HepG2 (cell line): ENCODE measurements at regions not wholly inside any gene's neighbourhood (a gene's known extent, or its start where the extent isn't known, plus 50 kb on each side); places are given as distances from the start of the nearest gene placed in this dataset.

Source experiments
- ATAC-seq: fragments of 200-7000 bp; cut with Tn5 transposase; 3 replicates; pipeline ENCODE4 v1.9.1; 2020; ENCODE audit warnings: mild to moderate bottlenecking, moderate library complexity
- BruUV-seq: library from RNA; stranded (reverse); fragments of 400-500 nt; replicated peaks from 2 replicates; lab custom pipeline; 2021; lab: Mats Ljungman, UMichigan
- CTCF ChIA-PET: fragments of 300-600 bp; formaldehyde crosslinking; extraction: SDS; loops from one replicate; lab custom pipeline; 2021; ENCODE audit warnings: low total read pairs, inconsistent platforms, low intra/inter-chr PET ratio; lab: Yijun Ruan, JAX
- POLR2A ChIA-PET: fragments of 350-600 bp; sonication (Branson Sonifier 250); formaldehyde crosslinking; loops from one replicate; lab custom pipeline; 2020; ENCODE audit warnings: antibody characterized with exemption, inconsistent platforms; lab: Yijun Ruan, JAX
- DNase-seq: peaks from one replicate; pipeline ENCODE4 v3.0.0-alpha.2; 2015; ENCODE audit warnings: low spot score
- FAIRE-seq: peaks from 3 replicates; lab custom pipeline; 2011; peaks lifted over from hg19 to GRCh38; lab: Jason Lieb, UNC
- H2AFZ ChIP-seq: one replicate; pipeline ENCODE4 v1.6.1; 2011; ENCODE audit warnings: low read length, inconsistent platforms
- H3K27ac ChIP-seq: fragments of 300-600 bp; 3 replicates; pipeline ENCODE4 v1.8.0; 2011; ENCODE audit warnings: mixed run types, mild to moderate bottlenecking, mixed read lengths, low read length, inconsistent platforms; ENCODE audit not compliant: insufficient read depth; ENCODE audit errors: extremely low read length
- H3K27me3 ChIP-seq, 2 experiments: fragments of 200-600 bp in 1 of 2; 2 replicates in 1 of 2; 3 replicates in 1 of 2; pipeline versions ENCODE4 v1.6.0 to v1.8.0; 2011; ENCODE audit warnings: low read length in 2 of 2, mild to moderate bottlenecking in 2 of 2, moderate library complexity in 2 of 2, inconsistent platforms in 1 of 2; ENCODE audit not compliant: insufficient read depth in 2 of 2, control insufficient read depth in 1 of 2
- H3K36me3 ChIP-seq, 2 experiments: fragments of 200-600 bp in 1 of 2; replicated peaks in 1 of 2; 2 replicates in 1 of 2; 3 replicates in 1 of 2; pipeline versions ENCODE4 v1.5.1 to v1.8.0; 2011; ENCODE audit warnings: low read length in 2 of 2, inconsistent platforms in 1 of 2; ENCODE audit not compliant: insufficient read depth in 2 of 2, control insufficient read depth in 1 of 2
- H3K4me1 ChIP-seq: 2 replicates; pipeline ENCODE4 v1.5.1; 2012; ENCODE audit warnings: low read length, inconsistent platforms; ENCODE audit not compliant: insufficient read depth
- H3K4me2 ChIP-seq: 2 replicates; pipeline ENCODE4 v1.6.0; 2011; ENCODE audit warnings: low read depth, low read length, inconsistent platforms
- H3K4me3 ChIP-seq, 3 experiments: fragments of 200-600 bp in 1 of 3; sonication (generic), shearing (Covaris generic) in 1 of 3; replicated peaks in 1 of 3; 2 replicates each; pipeline ENCODE4 v1.5.1; 2011 to 2016; ENCODE audit warnings: low read length in 3 of 3, inconsistent platforms in 2 of 3, low read depth in 2 of 3, mild to moderate bottlenecking in 2 of 3, control low read depth in 1 of 3, mixed read lengths in 1 of 3; ENCODE audit not compliant: insufficient read depth in 1 of 3
- H3K79me2 ChIP-seq: one replicate; pipeline ENCODE4 v1.6.1; 2011; ENCODE audit warnings: low read length, inconsistent platforms; ENCODE audit not compliant: insufficient read depth
- H3K9ac ChIP-seq: 2 replicates; pipeline ENCODE4 v1.6.0; 2011; ENCODE audit warnings: mild to moderate bottlenecking, low read depth, low read length, inconsistent platforms; ENCODE audit not compliant: insufficient read depth
- H3K9me3 ChIP-seq: 2 replicates; pipeline ENCODE4 v1.5.1; 2012; ENCODE audit warnings: mild to moderate bottlenecking, low read length
- H4K20me1 ChIP-seq: 2 replicates; pipeline ENCODE4 v1.6.0; 2011; ENCODE audit warnings: inconsistent platforms, mild to moderate bottlenecking, low read length, moderate library complexity; ENCODE audit not compliant: insufficient read depth
- ARHGAP35 ChIP-seq: sonication (generic); formaldehyde crosslinking; IDR thresholded peaks from 2 replicates; pipeline ENCODE4 v1.9.0; 2022; ENCODE audit warnings: mild to moderate bottlenecking, inconsistent platforms, moderate library complexity, missing genetic modification reagents, borderline replicate concordance
- BRF2 ChIP-seq: sonication (generic); formaldehyde crosslinking; IDR thresholded peaks from 2 replicates; pipeline ENCODE4 v1.8.1; 2022; ENCODE audit warnings: mild to moderate bottlenecking, missing genetic modification reagents
- KLF15 ChIP-seq: sonication (generic); formaldehyde crosslinking; IDR thresholded peaks from 2 replicates; pipeline ENCODE4 v1.8.1; 2023; ENCODE audit warnings: borderline replicate concordance, mild to moderate bottlenecking, inconsistent platforms, missing genetic modification reagents, mixed read lengths
- MAZ ChIP-seq, 2 experiments: sonication (generic) in 1 of 2; formaldehyde crosslinking in 1 of 2; IDR thresholded peaks; 2 replicates each; pipeline versions ENCODE4 v1.5.0 to v1.6.1; 2012 to 2020; ENCODE audit warnings: low read depth in 2 of 2, mild to moderate bottlenecking in 2 of 2, borderline replicate concordance in 1 of 2, improper control_type of control experiment in 1 of 2, low read length in 1 of 2, missing genetic modification reagents in 1 of 2, moderate library complexity in 1 of 2
- POLR2G ChIP-seq: fragments of 200-400 bp; formaldehyde crosslinking; IDR thresholded peaks from 2 replicates; pipeline ENCODE4 v1.6.1; 2018; ENCODE audit warnings: mild to moderate bottlenecking, low read depth, low read length, moderate library complexity
- PRPF4 ChIP-seq: fragments of 200-400 bp; formaldehyde crosslinking; IDR thresholded peaks from 2 replicates; pipeline ENCODE4 v1.6.1; 2016; ENCODE audit warnings: low read length, low read depth; ENCODE audit not compliant: poor library complexity, severe bottlenecking
- RBM22 ChIP-seq: fragments of 200-400 bp; formaldehyde crosslinking; optimal IDR thresholded peaks from 2 replicates; pipeline ENCODE3; 2017; ENCODE audit warnings: mild to moderate bottlenecking, low read length, moderate library complexity
- SMC3 ChIP-seq: IDR thresholded peaks from 2 replicates; pipeline ENCODE4 v1.6.1; 2011; ENCODE audit warnings: low read length, improper control_type of control experiment
- YEATS2 ChIP-seq: sonication (generic); formaldehyde crosslinking; IDR thresholded peaks from 2 replicates; pipeline ENCODE4 v1.4.0; 2020; ENCODE audit warnings: missing genetic modification reagents, borderline replicate concordance
- ZC3H4 ChIP-seq: sonication (generic); formaldehyde crosslinking; IDR thresholded peaks from 2 replicates; pipeline ENCODE4 v1.4.0; 2020; ENCODE audit warnings: missing genetic modification reagents, borderline replicate concordance
- ZFYVE20 ChIP-seq: sonication (generic); formaldehyde crosslinking; IDR thresholded peaks from 2 replicates; pipeline ENCODE4 v1.8.0; 2023; ENCODE audit warnings: low read depth, mild to moderate bottlenecking, moderate library complexity, missing genetic modification reagents, borderline replicate concordance
- WGBS: methylation state at CpG from one replicate; pipeline ENCODE4 v1.1.6; 2017; ENCODE audit warnings: low lambda C conversion rate; 5-methylcytosine and 5-hydroxymethylcytosine counted together
- in situ Hi-C: cut with HindIII; loops from 2 replicates; pipeline ENCODE4 v1.10.0; 2017; ENCODE audit warnings: low pct_unique_long_range_greater_than_20kb; ENCODE audit not compliant: extremely low pct_ligation_motif_present
- intact Hi-C: fragments of 100-400 bp; cut with micrococcal nuclease; formaldehyde crosslinking; loops from one replicate; pipeline ENCODE4 v1.10.0; 2022; ENCODE audit not compliant: unreplicated experiment

- H3K4me2 ChIP-seq: no peak overlapping the region
- H3K36me3 ChIP-seq: peaks cover 1 to 16% of the 10 kb centered on the region in 2 experiments; a peak in 2 of 5 replicates
- no peak overlapping the region for H3K9ac ChIP-seq
- H3K27ac ChIP-seq: no peak overlapping the region
- H3K79me2 ChIP-seq: no peaks in the 10 kb centered on the region
- no peak for FAIRE-seq
- no peak for DNase-seq
- in situ Hi-C loops (no loop called here), intact Hi-C loops (no loop called here)
- peaks cover 7% of the 10 kb centered on the region; the same call in 1 of the 2 replicates for H4K20me1 ChIP-seq
- ChIA-PET POLR2A (no interaction called here), CTCF (no interaction called here)
- H3K4me3 ChIP-seq: no peak overlapping the region
- peaks cover 29% of the 10 kb centered on the region for H3K4me1 ChIP-seq
- no peaks in the 10 kb centered on the region for H3K9me3 ChIP-seq
- ATAC-seq: no peak
- no peaks in the 10 kb centered on the region for H3K27me3 ChIP-seq
- H2AFZ ChIP-seq: no peak overlapping the region
- no TSS peak for BruUV-seq
- 97% methylated on average over 6 of the region's 6 CpGs for WGBS
- TF ChIP-seq POLR2G (peak; percentile 53), MAZ (IDR thresholded peaks at IDR 0.05; ENCODE audit: borderline replicate concordance, low read depth, low read length) (no peak), MAZ (CRISPR knock-in tag; IDR thresholded peaks at IDR 0.05; ENCODE audit: low read depth) (no peak)
Measured at GRCh38 chr7:130872341-130872740, 138.3 kb upstream of the KLF14 start.

GRCh38 chr7:130872756-130873448 lies 138.9 kb upstream of the KLF14 start:
- no TSS peak for BruUV-seq
- in situ Hi-C loops: no loop called here
- POLR2A ChIA-PET: no interaction called here
- Histone ChIP-seq H3K27ac (no peak overlapping the region), H2AFZ (no peak overlapping the region), H4K20me1 (peaks cover 7% of the 10 kb centered on the region; the same call in 1 of the 2 replicates)
- no peak for DNase-seq
- no peak for FAIRE-seq
- TF ChIP-seq YEATS2 (CRISPR knock-in tag) (no peak), ZC3H4 (CRISPR knock-in tag) (no peak), ARHGAP35 (CRISPR knock-in tag) (no peak), BRF2 (no peak), KLF15 (no peak), PRPF4 (no peak), POLR2G (peak; percentile 52), RBM22 (peak; percentile 27), SMC3 (no peak), ZFYVE20 (CRISPR knock-in tag) (no peak)
- TF ChIP-seq, all 625 proteins: peak for 2
- no peak for ATAC-seq
- CTCF ChIA-PET: no interaction called here
- peaks cover 23% of the 10 kb centered on the region for H3K4me1 ChIP-seq
- H3K4me3 ChIP-seq: no peak overlapping the region
- WGBS: 96% methylated on average over 7 of the region's 8 CpGs
- H3K9ac ChIP-seq: no peak overlapping the region
- no peaks in the 10 kb centered on the region for H3K27me3 ChIP-seq
- H3K79me2 ChIP-seq: no peaks in the 10 kb centered on the region
- no peak overlapping the region for H3K4me2 ChIP-seq
- intact Hi-C loops: no loop called here
- H3K9me3 ChIP-seq: no peaks in the 10 kb centered on the region
- H3K36me3 ChIP-seq: peaks cover 3 to 22% of the 10 kb centered on the region in 2 experiments; a peak in 4 of 5 replicates
